Ectodermal cell (in vitro differentiated cells): ENCODE measurements at regions not wholly inside any gene's neighbourhood (a gene's known extent, or its start where the extent isn't known, plus 50 kb on each side); places are given as distances from the start of the nearest gene placed in this dataset.

Experiments
- H3K27ac ChIP-seq: 2 replicates; pipeline ENCODE4 v1.7.0; 2013; ENCODE audit warnings: mild to moderate bottlenecking, low read depth, low read length; ENCODE audit not compliant: insufficient read depth, poor library complexity, severe bottlenecking
- H3K27me3 ChIP-seq: 2 replicates; pipeline ENCODE4 v1.7.0; 2013; ENCODE audit warnings: mild to moderate bottlenecking, low read length; ENCODE audit not compliant: insufficient read depth, control insufficient read depth, poor library complexity, severe bottlenecking
- H3K36me3 ChIP-seq: one replicate; pipeline ENCODE4 v1.7.0; 2013; ENCODE audit warnings: low read length; ENCODE audit not compliant: control insufficient read depth, insufficient read depth
- H3K4me1 ChIP-seq: one replicate; pipeline ENCODE4 v1.7.0; 2013; ENCODE audit warnings: low read length; ENCODE audit not compliant: control insufficient read depth, insufficient read depth
- H3K4me3 ChIP-seq: 2 replicates; pipeline ENCODE4 v1.7.0; 2013; ENCODE audit warnings: low read depth, low read length, control low read depth; ENCODE audit not compliant: insufficient read depth
- H3K9me3 ChIP-seq: 2 replicates; pipeline ENCODE4 v1.7.0; 2013; ENCODE audit warnings: mild to moderate bottlenecking, low read length, moderate library complexity; ENCODE audit not compliant: control insufficient read depth
- WGBS, 2 experiments: methylation state at CpG; one replicate each; pipeline ENCODE4 v1.1.7; 2013; ENCODE audit warnings: missing lambda C conversion rate in 2 of 2; 5-methylcytosine and 5-hydroxymethylcytosine counted together

- WGBS, 2 experiments = 88% methylated on average over 1 of the region's 1 CpG
- Histone ChIP-seq H3K36me3 (no peaks in the 10 kb centered on the region), H3K9me3 (no peaks in the 10 kb centered on the region), H3K27ac (no peak overlapping the region), H3K4me1 (no peaks in the 10 kb centered on the region), H3K27me3 (no peaks in the 10 kb centered on the region), H3K4me3 (no peak overlapping the region)
These were observed 517.8 kb upstream of the PAPPA start for GRCh38 chr9:115635680-115636383.

GRCh38 chr9:115636596-115636995, 517.0 kb upstream of the PAPPA start:
- Histone ChIP-seq H3K27ac (no peak overlapping the region), H3K9me3 (no peaks in the 10 kb centered on the region), H3K4me1 (no peaks in the 10 kb centered on the region), H3K4me3 (no peak overlapping the region), H3K27me3 (no peaks in the 10 kb centered on the region), H3K36me3 (no peaks in the 10 kb centered on the region)
- 86 to 90% methylated on average over 4 of the region's 4 CpGs for WGBS, 2 experiments

GRCh38 chr9:115637661-115638060, 515.9 kb upstream of the PAPPA start:
- no peak overlapping the region for H3K27ac ChIP-seq
- no peaks in the 10 kb centered on the region for H3K9me3 ChIP-seq
- H3K27me3 ChIP-seq = no peaks in the 10 kb centered on the region
- H3K4me1 ChIP-seq = no peaks in the 10 kb centered on the region
- no peaks in the 10 kb centered on the region for H3K36me3 ChIP-seq
- no peak overlapping the region for H3K4me3 ChIP-seq

- Histone ChIP-seq H3K36me3 (no peaks in the 10 kb centered on the region), H3K4me1 (no peaks in the 10 kb centered on the region), H3K27ac (no peak overlapping the region), H3K4me3 (no peak overlapping the region), H3K9me3 (no peaks in the 10 kb centered on the region), H3K27me3 (no peaks in the 10 kb centered on the region)
- 89 to 98% methylated on average over 2 of the region's 2 CpGs for WGBS, 2 experiments
These were observed 512.7 kb upstream of the PAPPA start for GRCh38 chr9:115640887-115641286.

GRCh38 chr9:115642285-115642684, 511.3 kb upstream of the PAPPA start:
- H3K9me3 ChIP-seq = no peaks in the 10 kb centered on the region
- H3K4me1 ChIP-seq = no peaks in the 10 kb centered on the region
- no peaks in the 10 kb centered on the region for H3K36me3 ChIP-seq
- WGBS, 2 experiments = no CpG with 5 or more reads among the region's 1 CpG
- no peaks in the 10 kb centered on the region for H3K27me3 ChIP-seq
- H3K4me3 ChIP-seq = no peak overlapping the region
- no peak overlapping the region for H3K27ac ChIP-seq

- no peaks in the 10 kb centered on the region for H3K36me3 ChIP-seq
- no peaks in the 10 kb centered on the region for H3K27me3 ChIP-seq
- WGBS, 2 experiments = 85 to 88% methylated on average over 3 to 4 of the region's 4 CpGs
- H3K9me3 ChIP-seq = no peaks in the 10 kb centered on the region
- no peak overlapping the region for H3K27ac ChIP-seq
- no peaks in the 10 kb centered on the region for H3K4me1 ChIP-seq
- H3K4me3 ChIP-seq = no peak overlapping the region
These were observed 509.5 kb upstream of the PAPPA start for GRCh38 chr9:115643948-115644727.

GRCh38 chr9:115649991-115650472, 503.6 kb upstream of the PAPPA start:
- H3K36me3 ChIP-seq = no peaks in the 10 kb centered on the region
- no peak overlapping the region for H3K27ac ChIP-seq
- H3K4me1 ChIP-seq = no peaks in the 10 kb centered on the region
- 91 to 94% methylated on average over 9 of the region's 9 CpGs for WGBS, 2 experiments
- H3K4me3 ChIP-seq = no peak overlapping the region
- no peaks in the 10 kb centered on the region for H3K27me3 ChIP-seq
- no peaks in the 10 kb centered on the region for H3K9me3 ChIP-seq

GRCh38 chr9:115650768-115651167, 502.8 kb upstream of the PAPPA start:
- no peak overlapping the region for H3K27ac ChIP-seq
- H3K36me3 ChIP-seq = no peaks in the 10 kb centered on the region
- no peaks in the 10 kb centered on the region for H3K9me3 ChIP-seq
- H3K4me1 ChIP-seq = no peaks in the 10 kb centered on the region
- H3K4me3 ChIP-seq = no peak overlapping the region
- H3K27me3 ChIP-seq = no peaks in the 10 kb centered on the region

GRCh38 chr9:115651461-115651860, 502.1 kb upstream of the PAPPA start:
- H3K27ac ChIP-seq = no peak overlapping the region
- H3K27me3 ChIP-seq = no peaks in the 10 kb centered on the region
- H3K4me3 ChIP-seq = no peak overlapping the region
- H3K36me3 ChIP-seq = no peaks in the 10 kb centered on the region
- H3K4me1 ChIP-seq = no peaks in the 10 kb centered on the region
- H3K9me3 ChIP-seq = no peaks in the 10 kb centered on the region

GRCh38 chr9:115653171-115653606, 500.4 kb upstream of the PAPPA start:
- H3K36me3 ChIP-seq = no peaks in the 10 kb centered on the region
- H3K9me3 ChIP-seq = no peaks in the 10 kb centered on the region
- no peaks in the 10 kb centered on the region for H3K27me3 ChIP-seq
- no peak overlapping the region for H3K4me3 ChIP-seq
- no peaks in the 10 kb centered on the region for H3K4me1 ChIP-seq
- whole genome bisulfite sequencing, 2 experiments = 80 to 89% methylated on average over 1 to 3 of the region's 3 CpGs
- no peak overlapping the region for H3K27ac ChIP-seq
